GM18520 (cell line): ENCODE measurements at regions not wholly inside any gene's neighbourhood (a gene's known extent, or its start where the extent isn't known, plus 50 kb on each side); places are given as distances from the start of the nearest gene placed in this dataset.

ENCODE experiments used
- ATAC-seq: cut with Tn5 transposase; IDR thresholded peaks from one replicate; pipeline ENCODE4 v1.9.1; 2021; ENCODE audit not compliant: unreplicated experiment

DNA sequence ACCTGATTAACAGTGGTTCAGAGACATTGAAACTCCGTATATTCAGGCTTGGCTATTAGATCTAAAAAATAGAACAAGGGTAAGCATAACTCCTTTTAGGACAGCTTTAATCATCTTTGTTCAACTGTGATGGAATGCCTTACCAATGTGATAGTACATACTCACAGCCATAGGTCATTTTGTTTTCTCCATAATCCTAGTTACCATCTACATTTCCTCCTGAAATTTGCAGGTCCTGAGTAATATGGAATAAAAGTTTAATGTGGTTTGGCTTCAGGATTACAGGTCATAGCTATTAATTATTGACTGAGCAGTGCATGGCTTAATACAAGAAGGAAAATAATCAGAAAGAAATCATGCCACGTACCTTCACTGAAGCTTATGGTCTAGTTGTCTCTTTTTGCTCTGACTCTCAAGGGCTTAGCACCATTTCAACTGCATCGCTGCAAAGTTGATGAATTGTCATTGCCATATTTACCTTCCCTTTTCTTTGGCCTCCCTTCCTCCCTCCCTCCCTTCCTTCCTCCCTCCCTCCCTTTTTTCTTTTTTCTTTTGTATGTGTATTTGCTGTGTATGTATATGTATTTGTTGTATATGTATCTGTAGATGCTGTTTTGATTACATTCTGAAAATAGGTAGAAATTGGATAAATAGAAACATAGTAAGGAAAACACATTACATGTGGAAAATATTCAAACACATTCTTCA, 250.9 kb upstream of the ZNF608 start:
- no peak for ATAC-seq

DNA sequence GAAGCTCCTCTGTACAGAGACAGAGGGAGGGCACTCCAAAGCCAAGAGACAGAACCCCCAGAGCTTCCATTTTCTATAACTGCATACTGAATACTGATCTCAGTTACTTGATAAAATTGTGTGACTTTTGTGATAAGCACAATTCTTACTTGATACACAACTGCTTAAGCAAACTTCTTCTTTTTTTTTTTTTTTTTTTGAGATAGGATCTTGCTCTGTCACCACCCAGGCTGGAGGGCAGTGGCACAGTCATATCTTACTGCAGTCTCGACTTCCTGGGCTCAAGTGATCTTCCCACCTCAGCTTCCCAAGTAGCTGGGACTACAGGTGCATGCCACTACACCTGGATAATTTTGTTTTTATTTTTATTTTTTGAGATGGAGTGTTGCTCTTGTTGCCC, 252.1 kb upstream of the ZNF608 start:
- ATAC-seq, result no peak

DNA sequence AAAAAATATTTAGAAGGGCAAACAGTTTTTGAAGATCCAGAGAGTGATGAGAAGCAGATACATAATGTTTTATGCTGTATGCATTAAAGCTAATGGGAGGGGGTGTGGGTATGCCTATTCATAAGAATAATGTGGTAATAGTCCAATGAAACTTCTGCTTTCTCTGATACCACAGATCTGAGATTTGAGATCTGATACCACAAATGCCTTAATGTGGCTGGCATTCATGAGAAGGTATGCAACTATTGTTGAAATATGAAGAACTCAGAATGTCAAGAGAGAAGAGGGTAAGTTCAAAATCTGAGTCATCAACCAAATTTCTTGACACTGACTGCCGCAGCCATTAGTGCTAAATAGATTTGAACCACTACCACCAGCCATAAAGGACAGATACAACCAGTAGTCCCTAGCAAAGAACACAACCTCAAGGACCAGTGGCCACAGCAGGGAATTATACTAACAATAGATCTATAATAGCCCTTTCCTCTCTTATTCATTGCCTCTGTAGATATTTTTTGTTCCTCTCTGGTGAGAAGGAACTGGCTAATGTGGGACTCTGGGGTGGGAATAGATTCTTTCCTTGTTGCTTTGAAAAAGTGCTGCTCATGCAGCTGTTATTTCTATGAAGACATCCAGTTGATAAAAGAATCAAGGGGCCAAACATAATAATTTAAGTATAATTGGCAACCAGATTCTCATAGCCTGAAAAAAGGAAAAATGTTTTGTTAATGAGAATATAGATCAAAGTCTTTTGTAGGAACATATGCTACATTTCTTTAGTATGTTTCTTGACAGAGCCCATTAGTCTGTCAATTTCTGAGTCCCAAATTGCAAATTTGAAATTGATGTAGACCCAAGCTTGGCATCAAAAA, 256.5 kb upstream of the ZNF608 start:
- no peak for ATAC-seq

DNA sequence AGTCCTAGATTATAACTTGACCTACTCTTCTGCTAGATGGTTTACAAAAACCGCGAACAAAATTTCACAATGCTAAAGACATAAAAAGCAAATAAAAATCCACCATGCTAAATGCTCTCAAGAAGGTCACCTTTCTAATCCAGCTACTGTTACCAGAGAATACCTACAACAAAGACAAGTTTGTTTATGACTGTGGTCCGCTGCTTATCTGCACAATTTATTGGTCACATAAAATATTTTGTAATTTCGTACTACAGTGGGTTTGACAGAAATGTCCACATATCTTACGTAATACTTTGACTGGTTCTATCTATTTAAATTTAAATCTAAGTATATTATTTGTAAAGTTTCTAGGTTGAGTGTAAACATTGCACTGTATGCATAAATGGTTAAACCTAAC, 257.6 kb upstream of the ZNF608 start:
- ATAC-seq, result no peak

DNA sequence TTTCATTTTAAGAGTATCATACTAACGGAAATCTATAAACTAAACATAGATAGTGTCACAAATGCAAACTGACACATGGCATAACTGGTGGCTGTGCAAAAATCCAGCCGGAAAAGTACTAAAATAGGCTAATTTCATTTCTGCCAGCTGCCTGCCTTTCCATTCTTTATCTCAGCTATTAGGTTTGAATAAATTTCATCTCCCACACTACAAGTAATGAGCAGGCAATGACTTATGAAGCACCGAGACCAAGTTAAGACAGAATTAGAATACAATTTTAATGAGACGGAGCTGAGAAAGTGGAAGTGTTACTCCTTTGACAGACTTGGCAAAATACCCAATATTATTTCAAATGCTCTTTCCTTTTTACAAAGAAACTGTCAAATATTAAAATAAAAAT, 258.8 kb upstream of the ZNF608 start:
- ATAC-seq, result no peak

DNA sequence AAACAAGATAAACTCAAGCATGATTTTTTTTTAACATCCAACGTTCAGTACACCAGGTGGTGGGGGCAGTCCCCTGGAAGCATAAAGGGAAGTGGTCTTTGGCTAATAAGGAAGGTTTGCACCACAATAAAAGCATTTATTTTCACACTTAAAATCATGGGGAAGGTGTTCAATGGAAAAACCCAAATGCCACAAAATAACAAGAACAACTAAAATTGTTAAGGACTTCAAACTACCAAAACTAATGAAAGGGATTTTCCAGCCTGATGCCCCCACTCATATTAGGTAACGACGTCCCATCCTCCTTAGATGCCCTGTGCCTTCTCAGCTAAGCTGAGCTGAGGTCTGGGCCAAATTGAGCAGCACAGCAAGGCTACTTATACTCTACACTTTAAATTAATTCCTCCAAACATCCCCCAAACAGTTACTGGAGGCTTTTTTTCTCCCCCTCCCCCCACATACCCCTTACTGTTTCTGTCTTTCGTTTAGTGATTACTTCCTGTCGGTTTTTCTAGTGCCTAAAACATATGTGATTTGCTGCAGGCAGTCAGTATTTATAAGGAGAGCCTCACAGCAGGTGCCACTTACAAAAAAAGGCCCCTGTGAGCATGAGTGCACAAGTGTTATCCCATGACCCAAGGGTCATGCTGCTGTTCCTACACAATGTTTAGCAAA, 259.7 kb upstream of the ZNF608 start:
- no peak for ATAC-seq

DNA sequence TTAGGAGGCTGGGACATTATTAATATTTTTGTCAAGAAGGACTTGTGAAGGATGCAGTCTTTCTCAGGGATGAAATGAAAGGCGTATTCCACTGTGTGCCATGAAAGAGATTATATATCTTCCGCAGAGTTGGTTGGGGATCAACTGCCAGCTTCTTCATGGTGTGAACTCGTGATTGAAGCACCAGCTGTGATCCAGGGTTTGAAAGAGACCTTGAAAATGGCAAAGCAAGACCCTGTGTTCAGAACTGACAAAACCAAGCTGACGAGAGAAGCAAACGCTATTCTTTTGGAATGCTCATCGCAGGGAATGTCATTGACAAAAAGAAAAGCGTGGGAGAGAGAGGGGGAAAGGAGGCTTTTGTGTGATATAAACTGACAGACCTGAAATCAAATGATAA, 263.9 kb upstream of the ZNF608 start:
- ATAC-seq, result no peak

DNA sequence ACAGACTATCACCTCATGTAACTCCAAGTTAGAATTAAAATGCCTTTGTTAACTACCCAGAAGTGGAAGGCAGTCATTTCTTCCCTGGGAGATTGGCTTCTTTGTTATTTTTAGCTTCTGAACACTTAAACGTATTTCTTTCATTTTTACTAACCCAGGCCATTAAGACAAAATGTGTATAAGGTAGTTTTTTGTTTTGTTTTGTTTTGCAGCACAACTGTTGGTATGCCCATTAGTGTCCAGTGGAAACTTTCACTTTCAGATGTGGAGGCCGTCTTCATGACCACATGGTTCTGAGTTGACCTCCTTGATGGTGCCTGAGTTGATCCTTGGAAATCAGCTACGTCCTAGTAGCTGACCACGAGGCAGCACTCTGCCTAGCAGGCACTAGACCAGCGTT, 264.6 kb upstream of the ZNF608 start:
- ATAC-seq, result peak; percentile 50

DNA sequence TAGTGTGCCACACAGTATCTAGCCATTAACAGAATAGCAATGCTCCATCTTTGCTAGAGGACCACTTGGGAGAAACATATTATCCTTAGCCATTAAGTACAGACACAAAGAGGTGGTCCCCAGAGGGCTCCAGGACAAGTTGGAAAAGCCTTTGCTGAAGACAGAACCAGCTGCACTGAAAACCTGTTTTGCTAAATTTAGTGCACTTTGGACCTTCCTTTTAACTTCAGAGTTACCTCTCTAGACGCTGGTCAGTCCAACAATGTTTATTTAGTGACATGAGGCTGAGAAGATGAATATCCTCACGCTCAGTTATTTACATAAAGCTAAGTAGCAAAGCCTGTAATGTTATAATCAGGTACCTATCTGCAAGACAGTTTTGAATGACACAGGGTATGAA, 265.0 kb upstream of the ZNF608 start:
- ATAC-seq, result peak; percentile 5

DNA sequence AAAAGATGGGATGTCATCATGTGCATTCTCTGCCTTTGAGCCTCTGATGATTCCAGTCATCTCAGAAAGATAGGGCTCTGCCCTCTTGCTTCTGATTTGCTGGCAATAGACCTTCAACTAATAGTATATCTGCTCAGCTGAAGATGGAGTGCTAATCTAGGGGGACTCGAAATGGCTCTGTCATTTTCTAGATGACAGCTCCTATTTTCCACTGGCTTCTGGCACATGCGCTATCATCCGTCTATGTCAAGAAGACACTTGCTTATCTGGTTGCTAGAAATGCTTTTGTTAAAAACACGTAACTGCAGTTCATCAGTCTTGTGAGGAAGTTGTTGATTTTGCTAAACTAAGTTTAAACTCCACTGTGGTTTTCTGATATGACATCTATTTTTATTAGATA, 265.5 kb upstream of the ZNF608 start:
- ATAC-seq, result no peak

DNA sequence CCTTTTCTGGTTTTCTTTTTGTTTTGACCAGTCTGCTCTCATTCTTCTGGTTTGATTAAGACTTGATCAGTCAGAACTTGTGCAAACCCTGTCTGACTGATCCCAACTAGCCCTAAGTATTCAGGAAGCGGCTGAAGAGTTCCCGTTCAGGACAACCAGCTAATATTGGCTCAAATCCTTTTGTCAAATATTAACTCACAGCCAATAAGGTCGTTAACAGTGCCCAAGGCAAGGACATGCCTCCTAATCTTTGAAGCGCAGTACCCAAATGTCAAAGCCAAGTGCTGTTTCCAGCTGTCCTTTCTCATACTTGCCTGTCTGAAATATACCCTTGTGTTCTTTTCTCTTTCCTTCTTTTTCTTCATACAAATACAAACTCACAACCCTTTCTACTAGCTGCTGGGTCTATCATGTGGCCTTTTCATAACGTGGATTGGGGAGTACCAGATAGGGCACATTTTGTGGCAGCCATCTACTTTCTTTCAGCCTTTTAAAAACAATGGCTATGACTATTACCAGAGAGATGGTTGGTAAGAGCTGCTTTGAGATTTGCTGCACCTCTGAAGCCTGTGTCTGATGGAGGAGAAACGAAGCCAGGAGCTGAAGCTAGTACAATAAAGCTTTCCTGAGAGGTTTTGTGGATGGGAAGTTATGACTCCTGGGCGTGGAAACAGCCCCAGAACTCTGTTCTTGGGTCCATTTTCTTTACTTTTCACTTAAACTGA, 266.4 kb upstream of the ZNF608 start:
- no peak for ATAC-seq

DNA sequence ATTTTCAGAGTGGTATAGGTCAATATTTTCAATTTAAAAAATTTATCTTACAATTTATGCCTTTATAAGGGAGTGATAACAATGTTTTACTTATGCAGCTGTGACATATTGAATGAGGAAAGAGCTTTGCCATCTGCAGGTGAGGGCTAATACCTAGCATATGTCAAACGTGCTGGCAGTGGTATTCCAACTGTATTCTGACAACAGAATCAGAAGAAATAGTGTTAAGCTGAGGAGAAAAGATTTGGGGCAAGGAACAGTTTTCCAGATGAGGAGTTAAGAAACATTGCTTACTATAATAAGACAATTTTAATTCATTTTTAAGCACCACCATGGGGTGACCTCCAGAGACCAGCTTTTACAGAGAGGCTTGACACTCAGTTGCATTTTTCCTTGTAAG, 267.8 kb upstream of the ZNF608 start:
- no peak for ATAC-seq

DNA sequence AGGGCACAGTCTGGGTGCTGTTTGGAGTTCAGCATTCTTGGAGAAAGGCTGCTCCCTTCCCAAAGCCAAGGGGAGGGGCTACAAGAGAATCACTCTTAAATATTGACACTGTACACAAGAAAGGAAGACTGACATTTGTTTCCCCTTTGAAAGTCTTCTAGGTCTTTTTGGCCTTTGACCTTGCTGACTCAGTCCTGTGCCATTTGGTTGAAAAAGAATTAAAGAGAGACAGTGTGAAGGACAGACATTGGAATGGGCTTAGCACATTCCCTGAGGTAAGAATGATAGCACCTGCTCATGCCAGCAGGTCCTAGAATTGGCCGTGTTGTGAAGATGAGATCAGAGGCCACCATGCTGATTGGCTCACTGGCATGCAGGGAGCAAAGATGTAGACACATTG, 271.4 kb upstream of the ZNF608 start:
- ATAC-seq, result no peak

DNA sequence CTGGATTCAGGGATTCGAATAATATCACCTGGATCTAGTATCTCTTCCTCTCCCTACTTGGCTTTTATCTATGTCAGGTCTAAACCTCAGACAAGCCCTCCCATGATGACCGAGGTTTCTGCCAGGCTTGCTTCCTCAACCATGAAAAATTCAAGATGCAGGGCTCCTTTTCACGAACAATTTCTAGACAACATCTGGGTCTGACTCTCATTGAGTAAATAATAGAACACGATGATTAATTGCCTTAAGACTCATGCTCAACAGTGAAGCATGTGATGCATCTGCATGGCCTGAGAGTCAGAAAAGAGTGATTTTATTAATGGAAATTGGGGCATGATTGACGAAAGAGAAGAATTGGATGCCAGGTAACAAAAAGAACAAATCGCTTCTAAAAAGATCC, 277.2 kb upstream of the ZNF608 start:
- no peak for ATAC-seq

DNA sequence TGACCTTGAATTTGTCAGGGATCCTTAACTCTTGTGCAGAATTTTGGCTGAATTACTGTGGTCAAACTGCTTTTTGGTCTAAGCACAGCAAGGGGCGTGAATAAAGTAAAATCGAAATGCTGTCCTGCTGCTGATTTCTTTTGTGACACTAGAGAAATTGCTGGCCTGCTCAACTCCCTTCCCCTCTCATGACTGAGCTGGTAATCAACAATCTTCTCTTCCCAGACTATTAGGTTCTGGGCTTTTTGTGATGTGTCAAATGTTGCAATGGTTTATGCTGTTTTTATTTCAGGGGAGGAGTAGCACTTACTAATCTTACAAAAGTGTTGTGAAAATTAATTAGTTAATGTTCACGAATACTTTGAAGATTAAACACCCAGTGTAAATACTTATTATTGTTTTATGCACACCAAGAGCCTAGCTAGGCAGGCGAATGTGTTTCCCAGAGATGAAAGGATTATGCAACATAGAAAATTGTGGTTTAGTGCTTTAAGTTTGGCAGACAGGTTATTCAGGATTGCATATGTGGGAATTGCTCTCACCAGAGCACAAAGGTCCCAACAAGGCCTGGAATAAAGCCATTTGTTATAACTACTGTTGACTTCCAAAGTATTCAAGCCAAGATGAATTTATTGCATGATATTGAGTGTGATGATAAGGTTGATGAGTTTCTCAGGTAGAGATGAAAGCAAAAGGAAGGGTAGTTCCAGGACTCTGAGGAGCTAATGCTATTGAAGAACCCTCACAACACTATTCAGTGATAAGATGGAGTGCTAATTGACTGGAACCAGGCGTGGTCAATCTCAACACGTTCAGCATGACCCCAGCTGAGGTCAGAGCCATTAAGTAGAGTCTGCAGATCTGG, 280.7 kb upstream of the ZNF608 start:
- no peak for ATAC-seq

DNA sequence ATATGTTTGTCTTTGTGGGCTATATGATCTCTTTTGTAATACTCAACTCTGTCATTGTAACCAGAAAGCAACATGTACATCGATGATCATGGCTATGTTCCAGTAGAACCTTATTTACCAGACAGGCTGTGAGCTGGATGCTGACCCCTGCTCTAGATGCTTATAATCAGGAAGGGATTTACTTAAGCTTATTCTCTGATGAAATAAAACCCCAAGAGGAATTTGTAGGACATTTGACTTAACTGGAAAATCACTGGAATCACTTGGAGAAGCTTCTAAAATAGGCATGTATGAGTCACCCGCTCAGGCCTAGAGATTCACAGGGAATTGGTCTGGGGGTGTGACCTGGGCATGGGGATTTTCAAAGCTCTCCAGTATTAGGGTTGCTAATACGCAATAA, 285.8 kb upstream of the ZNF608 start:
- ATAC-seq, result no peak

DNA sequence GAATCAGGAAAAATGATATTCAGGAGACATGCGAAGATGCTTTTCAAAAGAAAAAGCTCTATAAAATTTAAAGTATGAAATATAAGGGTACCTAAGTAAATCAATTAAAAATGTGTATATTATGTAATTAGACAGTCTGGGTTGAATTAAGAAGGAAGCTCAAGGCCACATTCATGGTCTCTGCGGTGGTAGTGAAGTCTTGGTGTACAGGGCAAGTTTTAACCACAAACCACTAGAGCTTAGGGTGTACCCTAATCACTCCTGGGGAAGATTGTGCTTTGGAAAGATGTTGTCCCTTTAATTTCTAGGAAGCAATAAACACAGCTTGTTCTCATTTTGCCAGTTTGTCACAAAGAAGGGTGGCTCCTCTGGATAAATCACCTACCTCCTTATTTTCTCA, 287.2 kb upstream of the ZNF608 start:
- ATAC-seq, result no peak

DNA sequence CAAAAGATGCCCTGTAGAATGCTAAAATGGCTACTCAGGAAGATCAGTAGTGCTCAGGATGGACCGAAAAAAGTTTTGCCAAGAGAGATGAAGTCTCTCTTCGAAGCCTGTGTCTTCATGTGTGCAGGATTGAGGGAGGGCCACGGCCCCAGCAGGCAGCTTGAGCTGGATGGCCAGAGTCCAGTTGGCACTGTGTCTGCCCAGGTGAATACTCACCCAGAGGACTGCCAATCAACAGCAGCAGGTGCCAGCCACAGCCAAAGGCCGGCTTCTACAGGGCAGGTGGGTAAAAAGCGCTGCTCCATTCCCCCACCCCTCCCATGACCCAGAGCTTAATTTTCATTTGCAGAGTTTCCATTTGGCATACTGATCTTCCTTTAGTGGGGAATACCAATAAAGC, 287.9 kb upstream of the ZNF608 start:
- ATAC-seq, result no peak

DNA sequence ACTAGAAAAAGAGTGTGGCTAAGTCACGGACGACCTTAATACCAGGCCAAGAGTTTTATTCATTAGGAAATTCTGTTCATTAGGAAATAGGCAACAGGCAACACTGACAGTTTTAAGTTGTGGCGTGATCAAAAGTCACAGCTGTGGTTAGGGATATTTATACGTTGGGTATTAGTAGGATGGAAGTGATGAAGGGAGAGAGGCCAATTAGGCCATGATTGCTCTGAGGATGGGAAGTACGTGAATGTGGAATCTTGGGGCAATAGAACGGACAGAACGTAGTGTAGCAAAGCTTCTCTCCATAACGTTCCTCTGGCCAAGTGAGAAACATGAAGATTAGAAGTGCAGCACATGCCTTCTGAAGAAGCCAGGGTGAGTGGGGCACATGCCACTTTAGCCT, 290.1 kb upstream of the ZNF608 start:
- ATAC-seq, result no peak

DNA sequence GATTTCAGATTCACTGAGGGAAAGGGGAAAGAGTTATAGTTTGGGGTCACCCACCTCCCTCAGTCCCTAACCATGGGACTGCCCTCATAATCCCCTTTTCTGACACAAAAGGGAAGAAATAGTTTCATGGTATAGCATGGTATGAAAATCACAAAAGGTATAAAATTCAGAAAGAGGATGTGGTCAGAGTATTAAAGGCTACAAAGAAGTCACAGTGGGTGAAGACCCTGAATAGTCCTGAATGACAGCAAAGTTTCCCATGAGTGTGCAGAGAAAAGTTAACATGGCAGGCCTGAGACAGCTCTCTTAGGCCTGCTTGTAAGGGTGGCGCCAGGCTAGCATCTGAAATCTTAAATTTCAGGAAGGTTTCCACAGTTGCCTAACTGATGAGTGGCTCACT, 290.6 kb upstream of the ZNF608 start:
- ATAC-seq, result no peak
